ENCODE measurements at regions not wholly inside any gene's neighbourhood (a gene's known extent, or its start where the extent isn't known, plus 50 kb on each side); places are given as distances from the start of the nearest gene placed in this dataset.

- no peaks in the 10 kb centered on the region for H3K4me1 Mint-ChIP-seq
- H3K4me2 ChIP-seq (replicated peaks; ENCODE audit: extremely low read depth, low read length, poor library complexity, severe bottlenecking): no peak overlapping the region
- no peaks in the 10 kb centered on the region for H3K36me3 Mint-ChIP-seq
- H3K9me3 Mint-ChIP-seq: peaks cover 0 to 5% (median 0%) of the 10 kb centered on the region in 7 donors
- no peaks in the 10 kb centered on the region for H4K20me1 ChIP-seq (ENCODE audit: insufficient read depth, low read length)
- H3K27me3 ChIP-seq (ENCODE audit: control insufficient read depth in 2 of 2, insufficient read depth in 2 of 2, low read length in 2 of 2): no peaks in the 10 kb centered on the region
- H3K4me3 Mint-ChIP-seq: no peak overlapping the region
- no peak for DNase-seq
- H3K4me3 ChIP-seq (replicated peaks in 1 of 3; ENCODE audit: low read depth in 2 of 3, low read length in 3 of 3): no peak overlapping the region
- H3K79me2 ChIP-seq (ENCODE audit: insufficient read depth, low read length): no peaks in the 10 kb centered on the region
- no peaks in the 10 kb centered on the region for H3K4me1 ChIP-seq (ENCODE audit: control insufficient read depth in 1 of 2, insufficient read depth in 2 of 2, low read length in 2 of 2)
- no peaks in the 10 kb centered on the region for H3K27me3 Mint-ChIP-seq (ENCODE audit: low read depth in 3 of 3)
- no peak overlapping the region for H3K9ac ChIP-seq (ENCODE audit: insufficient read depth, low read length, poor library complexity, severe bottlenecking)
- no peak overlapping the region for H2AFZ ChIP-seq (ENCODE audit: insufficient read depth, low read depth, low read length, poor library complexity, severe bottlenecking)
- no peak for TF ChIP-seq CTCF (IDR thresholded peaks at IDR 0.05)
- WGBS (ENCODE audit: insufficient coverage): 100% methylated on average over 2 of the region's 3 CpGs
- H3K9me3 ChIP-seq (replicated peaks in 1 of 2; ENCODE audit: control insufficient read depth in 1 of 2, insufficient read depth in 1 of 2, low read length in 2 of 2): no peaks in the 10 kb centered on the region
- intact Hi-C loops (cut with micrococcal nuclease): no loop called here
- H3K36me3 ChIP-seq (replicated peaks in 1 of 2; ENCODE audit: control insufficient read depth in 1 of 2, insufficient read depth in 2 of 2, low read length in 2 of 2): no peaks in the 10 kb centered on the region
- H3K27ac Mint-ChIP-seq: no peak overlapping the region
- H3K27ac ChIP-seq (ENCODE audit: low read depth in 1 of 2, low read length in 2 of 2): no peak overlapping the region
These were observed 467.0 kb downstream of the LRIG3 start for GRCh38 chr12:58453306-58453705.

GRCh38 chr12:58455136-58455535 lies 465.2 kb downstream of the LRIG3 start:
- no peak overlapping the region for H2AFZ ChIP-seq (ENCODE audit: insufficient read depth, low read depth, low read length, poor library complexity, severe bottlenecking)
- H3K36me3 Mint-ChIP-seq: no peaks in the 10 kb centered on the region
- H3K4me3 ChIP-seq (replicated peaks in 1 of 3; ENCODE audit: low read depth in 2 of 3, low read length in 3 of 3): no peak overlapping the region
- no peaks in the 10 kb centered on the region for H3K79me2 ChIP-seq (ENCODE audit: insufficient read depth, low read length)
- no peaks in the 10 kb centered on the region for H3K36me3 ChIP-seq (replicated peaks in 1 of 2; ENCODE audit: control insufficient read depth in 1 of 2, insufficient read depth in 2 of 2, low read length in 2 of 2)
- H3K9ac ChIP-seq (ENCODE audit: insufficient read depth, low read length, poor library complexity, severe bottlenecking): no peak overlapping the region
- H3K27ac ChIP-seq (ENCODE audit: low read depth in 1 of 2, low read length in 2 of 2): no peak overlapping the region
- no peaks in the 10 kb centered on the region for H3K9me3 ChIP-seq (replicated peaks in 1 of 2; ENCODE audit: control insufficient read depth in 1 of 2, insufficient read depth in 1 of 2, low read length in 2 of 2)
- intact Hi-C loops (cut with micrococcal nuclease): no loop called here
- no peak for DNase-seq
- no peaks in the 10 kb centered on the region for H3K27me3 ChIP-seq (ENCODE audit: control insufficient read depth in 2 of 2, insufficient read depth in 2 of 2, low read length in 2 of 2)
- H4K20me1 ChIP-seq (ENCODE audit: insufficient read depth, low read length): no peaks in the 10 kb centered on the region
- peaks cover 0 to 5% (median 0%) of the 10 kb centered on the region in 7 donors for H3K9me3 Mint-ChIP-seq
- H3K27ac Mint-ChIP-seq: no peak overlapping the region
- no peak overlapping the region for H3K4me3 Mint-ChIP-seq
- no peaks in the 10 kb centered on the region for H3K27me3 Mint-ChIP-seq (ENCODE audit: low read depth in 3 of 3)
- H3K4me2 ChIP-seq (replicated peaks; ENCODE audit: extremely low read depth, low read length, poor library complexity, severe bottlenecking): no peak overlapping the region
- 71% methylated on average over 1 of the region's 1 CpG for WGBS (ENCODE audit: insufficient coverage)
- no peaks in the 10 kb centered on the region for H3K4me1 ChIP-seq (ENCODE audit: control insufficient read depth in 1 of 2, insufficient read depth in 2 of 2, low read length in 2 of 2)
- H3K4me1 Mint-ChIP-seq: no peaks in the 10 kb centered on the region
- TF ChIP-seq CTCF (IDR thresholded peaks at IDR 0.05): no peak

Data from CD14-positive monocyte (primary cell).